WTC11 (cell line): ENCODE measurements at regions not wholly inside any gene's neighbourhood (a gene's known extent, or its start where the extent isn't known, plus 50 kb on each side); places are given as distances from the start of the nearest gene placed in this dataset.

Source experiments
- ATF2 ChIP-seq: sonication (generic); formaldehyde crosslinking; IDR thresholded peaks from 2 replicates; pipeline ENCODE4 v1.8.1; 2022; ENCODE audit warnings: low read depth, missing genetic modification reagents, borderline replicate concordance
- ATF3 ChIP-seq: sonication (generic); formaldehyde crosslinking; conservative IDR thresholded peaks from 2 replicates; pipeline ENCODE4 v1.8.1; 2022; ENCODE audit warnings: mild to moderate bottlenecking, missing genetic modification reagents
- MAX ChIP-seq: sonication (generic); formaldehyde crosslinking; IDR thresholded peaks from 2 replicates; pipeline ENCODE4 v1.8.0; 2022; ENCODE audit warnings: mild to moderate bottlenecking, missing genetic modification reagents
- SMAD3 ChIP-seq: sonication (generic); formaldehyde crosslinking; IDR thresholded peaks from 2 replicates; pipeline ENCODE4 v1.8.0; 2022; ENCODE audit warnings: missing genetic modification reagents, mild to moderate bottlenecking, borderline replicate concordance
- USF1 ChIP-seq: sonication (generic); formaldehyde crosslinking; IDR thresholded peaks from 2 replicates; pipeline ENCODE4 v1.8.0; 2022; ENCODE audit warnings: mild to moderate bottlenecking, missing genetic modification reagents
- USF2 ChIP-seq: sonication (generic); formaldehyde crosslinking; IDR thresholded peaks from 2 replicates; pipeline ENCODE4 v1.8.1; 2023; ENCODE audit warnings: mild to moderate bottlenecking, missing genetic modification reagents, moderate library complexity
- ZNF416 ChIP-seq: fragments of 250-450 bp; sonication (Bioruptor Pico); IDR thresholded peaks from 2 replicates; pipeline ENCODE4 v1.9.0; 2021; ENCODE audit warnings: mild to moderate bottlenecking, inconsistent platforms
- ZNF423 ChIP-seq: fragments of 250-450 bp; sonication (Bioruptor Pico); IDR thresholded peaks from 2 replicates; pipeline ENCODE4 v2.1.2; 2022; ENCODE audit warnings: mild to moderate bottlenecking, moderate library complexity
- ZNF512 ChIP-seq: sonication (generic); formaldehyde crosslinking; IDR thresholded peaks from 2 replicates; pipeline ENCODE4 v1.8.1; 2022; ENCODE audit warnings: missing genetic modification reagents, borderline replicate concordance
- TF ChIP-seq, protein P1 (sequence below): sonication (generic); formaldehyde crosslinking; IDR thresholded peaks from 2 replicates; pipeline ENCODE4 v1.8.0; 2022; ENCODE audit warnings: mild to moderate bottlenecking, missing genetic modification reagents
- TF ChIP-seq, protein P2 (sequence below): fragments of 200-600 bp; IDR thresholded peaks from 2 replicates; pipeline ENCODE4 v1.8.0; 2022; ENCODE audit warnings: antibody characterized with exemption

- TF ChIP-seq ZNF512 (CRISPR knock-in tag) (no peak), USF2 (CRISPR knock-in tag) (no peak), ZNF423 (CRISPR knock-in tag) (no peak), USF1 (no peak), ATF2 (CRISPR knock-in tag) (no peak), MAX (CRISPR knock-in tag) (no peak), ZNF416 (CRISPR knock-in tag) (no peak), ATF3 (no peak), SMAD3 (CRISPR knock-in tag) (no peak)
- TF ChIP-seq, protein P1, sequence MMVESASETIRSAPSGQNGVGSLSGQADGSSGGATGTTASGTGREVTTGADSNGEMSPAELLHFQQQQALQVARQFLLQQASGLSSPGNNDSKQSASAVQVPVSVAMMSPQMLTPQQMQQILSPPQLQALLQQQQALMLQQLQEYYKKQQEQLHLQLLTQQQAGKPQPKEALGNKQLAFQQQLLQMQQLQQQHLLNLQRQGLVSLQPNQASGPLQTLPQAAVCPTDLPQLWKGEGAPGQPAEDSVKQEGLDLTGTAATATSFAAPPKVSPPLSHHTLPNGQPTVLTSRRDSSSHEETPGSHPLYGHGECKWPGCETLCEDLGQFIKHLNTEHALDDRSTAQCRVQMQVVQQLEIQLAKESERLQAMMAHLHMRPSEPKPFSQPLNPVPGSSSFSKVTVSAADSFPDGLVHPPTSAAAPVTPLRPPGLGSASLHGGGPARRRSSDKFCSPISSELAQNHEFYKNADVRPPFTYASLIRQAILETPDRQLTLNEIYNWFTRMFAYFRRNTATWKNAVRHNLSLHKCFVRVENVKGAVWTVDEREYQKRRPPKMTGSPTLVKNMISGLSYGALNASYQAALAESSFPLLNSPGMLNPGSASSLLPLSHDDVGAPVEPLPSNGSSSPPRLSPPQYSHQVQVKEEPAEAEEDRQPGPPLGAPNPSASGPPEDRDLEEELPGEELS (CRISPR knock-in tag): no peak
- TF ChIP-seq, protein P2, sequence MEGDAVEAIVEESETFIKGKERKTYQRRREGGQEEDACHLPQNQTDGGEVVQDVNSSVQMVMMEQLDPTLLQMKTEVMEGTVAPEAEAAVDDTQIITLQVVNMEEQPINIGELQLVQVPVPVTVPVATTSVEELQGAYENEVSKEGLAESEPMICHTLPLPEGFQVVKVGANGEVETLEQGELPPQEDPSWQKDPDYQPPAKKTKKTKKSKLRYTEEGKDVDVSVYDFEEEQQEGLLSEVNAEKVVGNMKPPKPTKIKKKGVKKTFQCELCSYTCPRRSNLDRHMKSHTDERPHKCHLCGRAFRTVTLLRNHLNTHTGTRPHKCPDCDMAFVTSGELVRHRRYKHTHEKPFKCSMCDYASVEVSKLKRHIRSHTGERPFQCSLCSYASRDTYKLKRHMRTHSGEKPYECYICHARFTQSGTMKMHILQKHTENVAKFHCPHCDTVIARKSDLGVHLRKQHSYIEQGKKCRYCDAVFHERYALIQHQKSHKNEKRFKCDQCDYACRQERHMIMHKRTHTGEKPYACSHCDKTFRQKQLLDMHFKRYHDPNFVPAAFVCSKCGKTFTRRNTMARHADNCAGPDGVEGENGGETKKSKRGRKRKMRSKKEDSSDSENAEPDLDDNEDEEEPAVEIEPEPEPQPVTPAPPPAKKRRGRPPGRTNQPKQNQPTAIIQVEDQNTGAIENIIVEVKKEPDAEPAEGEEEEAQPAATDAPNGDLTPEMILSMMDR: no peak
Measured at GRCh38 chr4:111068883-111069282, 446.0 kb upstream of the PITX2 start.
